Peyer's patch (tissue), 4 donors: ENCODE measurements at regions not wholly inside any gene's neighbourhood (a gene's known extent, or its start where the extent isn't known, plus 50 kb on each side); places are given as distances from the start of the nearest gene placed in this dataset.

Experiments used
- DNase-seq, 3 donors: peaks; one replicate each; pipeline ENCODE4 v3.0.0-alpha.2; 2017 to 2019
- H3K27ac ChIP-seq, 4 donors: fragments of 200-600 bp; sonication (generic); one replicate each; pipeline ENCODE4 v1.5.1; 2016 to 2019
- H3K27me3 ChIP-seq, 2 donors: fragments of 200-600 bp; sonication (generic); one replicate each; pipeline ENCODE4 v1.5.1; 2019
- H3K36me3 ChIP-seq, 3 donors: fragments of 200-600 bp; sonication (generic); one replicate each; pipeline ENCODE4 v1.5.1; 2016 to 2019
- H3K4me1 ChIP-seq, 4 donors: fragments of 200-600 bp; sonication (generic); one replicate each; pipeline ENCODE4 v1.5.1; 2016 to 2019
- H3K4me3 ChIP-seq, 4 donors: fragments of 200-600 bp; sonication (generic); 1 replicate in 3 of 4; 2 replicates in 1 of 4; pipeline ENCODE4 v1.5.1; 2016 to 2019; ENCODE audit warnings: mild to moderate bottlenecking in 1 of 4
- H3K9me3 ChIP-seq, 4 donors: fragments of 200-600 bp; sonication (generic); one replicate each; pipeline ENCODE4 v1.5.1; 2016 to 2019; ENCODE audit warnings: mild to moderate bottlenecking in 1 of 4
- POLR2A ChIP-seq, 2 donors: fragments of 450-650 bp; IDR thresholded peaks; one replicate each; pipeline ENCODE4 v1.5.1; 2017; ENCODE audit warnings: antibody characterized with exemption in 2 of 2, mild to moderate bottlenecking in 2 of 2, moderate library complexity in 2 of 2
- TF ChIP-seq, protein P1 (sequence below), 6 experiments: fragments of 450-650 bp in 4 of 6; fragments of 200-600 bp in 2 of 6; sonication (generic) in 1 of 6; IDR thresholded peaks; one replicate each; pipeline ENCODE4 v1.5.1; 2017 to 2019; ENCODE audit warnings: antibody characterized with exemption in 6 of 6, mild to moderate bottlenecking in 3 of 6, moderate library complexity in 1 of 6

DNA sequence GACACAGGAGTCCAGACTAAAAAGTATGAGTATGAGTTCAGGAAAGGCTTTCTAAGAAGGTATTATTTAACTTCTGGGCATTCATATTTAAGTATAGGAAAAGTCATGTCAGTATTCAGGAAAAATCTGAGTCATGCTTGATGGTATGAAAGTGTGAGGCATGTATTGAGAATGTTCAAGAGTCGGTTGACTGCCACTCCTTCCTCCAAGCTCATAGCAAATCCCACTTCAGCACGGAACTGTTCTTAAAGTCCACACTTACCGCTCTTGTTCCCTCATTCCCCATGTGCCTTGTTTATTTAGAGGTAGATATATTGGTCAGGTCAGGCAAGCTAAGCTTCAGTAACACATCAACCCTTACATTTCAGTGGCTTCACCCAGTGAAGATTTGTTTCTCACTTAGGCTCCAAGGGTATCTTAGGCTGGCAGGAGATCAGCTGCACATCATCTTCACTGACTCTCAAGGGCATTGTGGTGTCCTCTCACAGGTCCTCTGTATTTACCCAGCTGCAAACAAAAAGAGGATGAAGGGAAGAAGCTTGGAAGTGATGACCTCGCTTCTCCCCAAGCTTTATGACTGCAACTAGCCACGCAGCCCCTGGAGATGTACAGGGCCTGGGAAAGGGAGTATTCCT is 1189.2 kb downstream of the EFNB2 start:
- Histone ChIP-seq H3K9me3 (no peaks in the 10 kb centered on the region), H3K4me1 (no peaks in the 10 kb centered on the region), H3K36me3 (no peaks in the 10 kb centered on the region), H3K27me3 (no peaks in the 10 kb centered on the region), H3K4me3 (no peak overlapping the region), H3K27ac (no peak overlapping the region)
- TF ChIP-seq, protein P1, sequence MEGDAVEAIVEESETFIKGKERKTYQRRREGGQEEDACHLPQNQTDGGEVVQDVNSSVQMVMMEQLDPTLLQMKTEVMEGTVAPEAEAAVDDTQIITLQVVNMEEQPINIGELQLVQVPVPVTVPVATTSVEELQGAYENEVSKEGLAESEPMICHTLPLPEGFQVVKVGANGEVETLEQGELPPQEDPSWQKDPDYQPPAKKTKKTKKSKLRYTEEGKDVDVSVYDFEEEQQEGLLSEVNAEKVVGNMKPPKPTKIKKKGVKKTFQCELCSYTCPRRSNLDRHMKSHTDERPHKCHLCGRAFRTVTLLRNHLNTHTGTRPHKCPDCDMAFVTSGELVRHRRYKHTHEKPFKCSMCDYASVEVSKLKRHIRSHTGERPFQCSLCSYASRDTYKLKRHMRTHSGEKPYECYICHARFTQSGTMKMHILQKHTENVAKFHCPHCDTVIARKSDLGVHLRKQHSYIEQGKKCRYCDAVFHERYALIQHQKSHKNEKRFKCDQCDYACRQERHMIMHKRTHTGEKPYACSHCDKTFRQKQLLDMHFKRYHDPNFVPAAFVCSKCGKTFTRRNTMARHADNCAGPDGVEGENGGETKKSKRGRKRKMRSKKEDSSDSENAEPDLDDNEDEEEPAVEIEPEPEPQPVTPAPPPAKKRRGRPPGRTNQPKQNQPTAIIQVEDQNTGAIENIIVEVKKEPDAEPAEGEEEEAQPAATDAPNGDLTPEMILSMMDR (IDR thresholded peaks at IDR 0.05): no peak
- TF ChIP-seq POLR2A (IDR thresholded peaks at IDR 0.05): no peak
- no peak for DNase-seq

- Histone ChIP-seq H3K4me3 (no peak overlapping the region), H3K9me3 (no peaks in the 10 kb centered on the region), H3K27ac (no peak overlapping the region), H3K4me1 (no peaks in the 10 kb centered on the region), H3K36me3 (no peaks in the 10 kb centered on the region), H3K27me3 (no peaks in the 10 kb centered on the region)
- TF ChIP-seq, protein P1 (IDR thresholded peaks at IDR 0.05): no peak
- TF ChIP-seq POLR2A (IDR thresholded peaks at IDR 0.05): no peak
- DNase-seq: no peak
Observed at GRCh38 chr13:105345730-105346129, 1189.7 kb downstream of the EFNB2 start.

DNA sequence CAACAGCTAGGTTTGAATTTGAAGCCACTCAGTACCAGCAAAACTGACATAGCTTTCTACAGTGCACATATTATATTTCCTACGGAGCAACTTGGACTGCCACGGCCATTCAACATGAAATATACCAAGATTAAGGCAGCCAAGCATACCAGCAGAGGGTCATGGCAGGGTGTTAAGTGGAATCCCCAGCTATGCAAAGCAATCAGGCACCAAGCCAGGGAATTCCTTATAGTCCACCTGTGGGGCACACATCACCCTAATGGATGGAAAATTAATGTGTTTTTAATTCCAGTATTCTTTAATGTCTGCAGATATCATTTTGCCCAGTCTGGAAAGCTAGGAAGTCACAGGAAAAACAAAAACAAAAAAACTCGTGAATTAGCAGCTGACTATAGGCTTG is 1190.3 kb downstream of the EFNB2 start:
- Histone ChIP-seq H3K36me3 (no peaks in the 10 kb centered on the region), H3K4me3 (no peak overlapping the region), H3K9me3 (no peaks in the 10 kb centered on the region), H3K4me1 (no peaks in the 10 kb centered on the region), H3K27ac (no peak overlapping the region), H3K27me3 (no peaks in the 10 kb centered on the region)
- no peak for DNase-seq
- TF ChIP-seq POLR2A (IDR thresholded peaks at IDR 0.05): no peak
- TF ChIP-seq, protein P1 (IDR thresholded peaks at IDR 0.05): no peak

GRCh38 chr13:105343134-105343806 is 1192.2 kb downstream of the EFNB2 start:
- no peak for DNase-seq
- Histone ChIP-seq H3K9me3 (no peaks in the 10 kb centered on the region), H3K4me1 (no peaks in the 10 kb centered on the region), H3K4me3 (no peak overlapping the region), H3K27ac (no peak overlapping the region), H3K27me3 (no peaks in the 10 kb centered on the region), H3K36me3 (no peaks in the 10 kb centered on the region)
- TF ChIP-seq, protein P1 (IDR thresholded peaks at IDR 0.05): no peak
- TF ChIP-seq POLR2A (IDR thresholded peaks at IDR 0.05): no peak

- no peaks in the 10 kb centered on the region for H3K36me3 ChIP-seq
- no peaks in the 10 kb centered on the region for H3K4me1 ChIP-seq
- no peak overlapping the region for H3K27ac ChIP-seq
- H3K9me3 ChIP-seq: no peaks in the 10 kb centered on the region
- no peak overlapping the region for H3K4me3 ChIP-seq
- H3K27me3 ChIP-seq: no peaks in the 10 kb centered on the region
- DNase-seq: no peak
- TF ChIP-seq POLR2A (IDR thresholded peaks at IDR 0.05): no peak
- TF ChIP-seq, protein P1 (IDR thresholded peaks at IDR 0.05): no peak
Observed at GRCh38 chr13:105342281-105342820, 1193.1 kb downstream of the EFNB2 start.
